HG02642 (cell line): ENCODE measurements at regions not wholly inside any gene's neighbourhood (a gene's known extent, or its start where the extent isn't known, plus 50 kb on each side); places are given as distances from the start of the nearest gene placed in this dataset.

Source experiments
- ATAC-seq: cut with Tn5 transposase; IDR thresholded peaks from one replicate; pipeline ENCODE4 v1.9.1; 2021; ENCODE audit warnings: mild to moderate bottlenecking; ENCODE audit not compliant: unreplicated experiment, poor library complexity

DNA sequence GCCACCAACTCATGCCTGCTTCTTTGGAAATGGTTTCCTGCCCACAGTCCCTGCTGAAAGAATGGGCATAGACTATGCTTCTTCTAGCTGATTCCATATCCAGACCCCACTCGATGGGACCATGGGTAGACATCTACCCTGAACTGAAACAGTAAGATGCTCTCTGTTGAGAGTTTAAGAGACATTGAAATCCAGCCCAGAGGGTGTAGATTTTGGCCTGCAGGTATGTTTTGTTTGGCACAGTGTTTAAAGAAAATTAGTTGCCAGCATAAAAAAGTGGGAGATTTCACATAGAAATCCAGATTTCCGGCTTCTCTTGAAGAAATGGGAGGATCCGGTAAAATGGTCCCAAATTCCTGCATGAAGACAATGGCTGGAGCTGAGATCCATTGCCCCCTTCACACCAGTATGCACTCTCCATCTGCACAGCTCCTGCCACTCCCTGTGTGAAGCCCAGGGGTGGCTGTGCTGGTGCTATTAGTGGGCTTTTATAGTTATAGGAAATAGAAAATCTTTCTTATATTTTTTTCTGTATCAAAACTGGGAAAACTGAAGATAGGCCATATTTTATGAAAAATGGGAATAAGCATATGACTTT, 218.1 kb downstream of the PTEN start:
- no peak for ATAC-seq

GRCh38 chr10:88082391-88082790, 219.0 kb downstream of the PTEN start:
- peak; percentile 39 for ATAC-seq

DNA sequence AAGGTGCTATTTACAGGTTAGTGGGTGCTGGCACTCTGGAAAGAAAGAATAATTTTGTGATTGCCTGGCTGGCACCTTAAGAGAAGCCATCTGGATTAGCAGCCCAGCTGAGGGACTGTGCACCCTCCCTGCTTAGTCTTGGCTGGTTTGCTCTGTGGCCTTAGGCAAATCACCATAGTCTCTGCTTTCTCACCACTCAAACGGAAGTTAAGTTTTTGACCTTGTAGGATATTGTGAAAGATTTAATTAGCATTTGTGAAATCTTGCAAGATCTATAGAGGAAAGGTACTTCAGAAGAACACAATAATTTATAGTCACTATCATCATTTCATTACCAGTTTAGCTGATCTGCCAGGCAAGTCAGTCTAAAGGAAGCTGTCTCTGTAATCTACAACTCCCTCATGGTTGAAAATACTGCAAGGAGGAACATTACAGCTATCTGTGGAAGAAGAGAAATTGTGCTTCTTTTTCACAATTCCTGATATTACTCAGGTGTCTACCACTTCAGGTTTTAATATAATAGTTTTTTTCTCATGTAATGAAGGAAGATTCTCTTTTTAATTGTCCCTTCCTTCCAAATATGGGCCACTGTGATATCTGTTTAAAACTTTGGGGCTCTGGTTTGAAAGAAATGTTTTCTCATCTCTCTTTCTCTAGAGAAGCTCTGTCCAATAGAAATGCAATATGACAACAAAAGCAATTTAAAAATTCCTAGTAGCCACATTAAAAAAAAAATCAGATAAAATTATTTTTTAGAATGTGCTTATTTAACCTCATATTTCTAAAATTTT, 219.6 kb downstream of the PTEN start:
- peak; percentile 77 for ATAC-seq

DNA sequence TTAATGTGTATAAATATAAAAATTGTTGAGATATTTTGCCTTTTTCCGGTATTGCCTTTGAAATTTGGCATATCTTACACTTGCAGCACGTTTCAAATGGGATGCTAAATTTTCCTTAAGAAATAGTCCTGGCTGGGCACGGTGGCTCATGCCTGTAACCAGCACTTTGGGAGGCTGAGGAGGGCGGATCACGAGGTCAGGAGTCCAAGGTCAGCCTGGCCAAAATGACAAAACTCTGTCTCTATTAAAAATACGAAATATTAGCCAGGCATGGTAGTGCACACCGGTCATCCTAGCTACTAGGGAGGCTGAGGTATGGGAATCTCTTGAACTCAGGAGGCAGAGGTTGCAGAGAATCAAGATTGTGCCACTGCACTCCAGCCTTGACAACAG, 220.2 kb downstream of the PTEN start:
- ATAC-seq: no peak

GRCh38 chr10:88086187-88086960, 222.9 kb downstream of the PTEN start:
- no peak for ATAC-seq

DNA sequence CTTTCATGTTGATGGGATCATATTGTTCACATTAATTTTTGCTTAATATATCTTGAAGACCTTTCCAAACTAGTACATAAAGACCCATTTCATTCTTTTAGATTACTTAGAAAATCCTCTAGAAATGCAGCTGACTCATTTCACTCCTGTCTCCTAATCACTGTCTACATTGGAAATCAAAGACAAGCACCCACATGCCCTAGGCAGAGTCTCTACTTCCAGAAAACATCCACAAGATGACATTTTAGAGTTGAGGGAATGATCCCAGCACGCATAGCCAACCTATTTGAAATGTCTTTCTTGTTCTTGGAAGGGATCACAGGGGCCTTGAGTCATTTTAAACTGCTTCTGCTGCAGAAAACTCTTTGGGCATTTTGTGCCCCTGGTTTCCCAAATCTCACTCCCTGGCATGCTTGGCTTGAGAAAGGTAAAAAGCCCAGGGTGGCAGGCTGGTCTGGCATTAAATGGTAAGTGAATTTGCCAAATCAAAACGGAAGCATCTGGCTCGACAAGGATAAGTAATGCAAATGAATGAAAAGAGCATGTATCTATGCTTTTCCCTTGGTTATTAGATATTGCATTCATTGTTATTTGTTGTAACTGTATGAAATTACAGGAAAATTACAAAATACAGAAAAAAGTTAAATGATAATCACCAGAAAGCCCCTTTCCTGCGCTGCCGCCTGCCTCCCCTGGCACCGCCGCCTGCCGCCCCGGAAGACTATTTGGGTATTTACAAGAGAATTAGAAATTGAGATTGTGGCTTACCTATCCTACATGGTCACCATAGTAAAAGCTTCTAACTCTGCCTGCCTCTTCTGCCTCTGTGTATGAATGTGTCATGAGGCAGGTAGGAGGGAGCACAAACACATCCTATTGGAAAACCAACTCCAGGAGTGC, 225.3 kb downstream of the PTEN start:
- ATAC-seq: no peak

GRCh38 chr10:88089498-88089897, 226.1 kb downstream of the PTEN start:
- no peak for ATAC-seq

GRCh38 chr10:88090568-88091214, 227.3 kb downstream of the PTEN start:
- no peak for ATAC-seq

DNA sequence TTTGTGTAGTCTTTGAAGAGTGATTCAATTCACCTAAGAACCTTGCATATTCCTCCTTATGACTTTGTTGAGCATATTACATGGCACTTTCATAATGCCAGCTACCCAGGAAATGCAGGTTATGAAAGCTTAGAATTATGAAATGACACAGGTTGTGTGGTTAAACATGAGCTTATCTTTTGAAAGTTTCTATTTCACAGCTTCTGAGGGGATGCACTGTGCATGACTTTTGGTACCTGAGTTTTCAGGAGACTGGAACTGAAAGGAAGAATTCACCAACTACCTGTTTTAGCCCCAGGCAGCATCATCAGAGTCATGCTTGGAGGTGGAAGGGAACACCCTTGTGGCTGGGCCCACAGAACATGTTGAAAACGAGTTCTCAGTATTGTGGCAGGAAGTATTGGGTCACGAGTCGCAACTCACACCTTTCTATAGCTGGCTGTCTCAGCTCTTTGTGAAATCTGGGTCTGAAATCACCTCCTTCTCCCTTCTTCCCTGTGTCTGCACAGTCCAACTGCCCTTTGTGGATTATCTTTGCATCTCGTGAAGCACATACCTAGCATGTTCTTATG, 228.2 kb downstream of the PTEN start:
- peak; percentile 82 for ATAC-seq

DNA sequence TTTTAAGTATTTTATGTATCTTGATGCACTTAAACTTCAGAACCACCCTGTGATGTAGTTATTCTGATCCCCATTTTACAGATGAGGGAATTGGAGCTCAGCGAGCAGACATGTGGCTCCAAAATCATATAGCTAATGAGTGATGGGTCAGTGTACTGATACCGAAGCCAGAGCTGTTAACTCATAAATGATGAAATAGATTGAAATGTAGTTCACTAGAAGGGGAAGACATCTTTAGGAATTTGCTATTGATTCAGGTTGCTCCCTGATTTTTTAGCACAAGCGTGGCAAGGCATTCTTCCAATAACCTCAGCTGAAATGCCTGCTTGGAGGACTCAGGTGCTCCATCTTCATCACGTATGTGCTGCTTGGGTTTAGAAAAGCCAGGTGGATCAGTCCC, 228.8 kb downstream of the PTEN start:
- no peak for ATAC-seq

DNA sequence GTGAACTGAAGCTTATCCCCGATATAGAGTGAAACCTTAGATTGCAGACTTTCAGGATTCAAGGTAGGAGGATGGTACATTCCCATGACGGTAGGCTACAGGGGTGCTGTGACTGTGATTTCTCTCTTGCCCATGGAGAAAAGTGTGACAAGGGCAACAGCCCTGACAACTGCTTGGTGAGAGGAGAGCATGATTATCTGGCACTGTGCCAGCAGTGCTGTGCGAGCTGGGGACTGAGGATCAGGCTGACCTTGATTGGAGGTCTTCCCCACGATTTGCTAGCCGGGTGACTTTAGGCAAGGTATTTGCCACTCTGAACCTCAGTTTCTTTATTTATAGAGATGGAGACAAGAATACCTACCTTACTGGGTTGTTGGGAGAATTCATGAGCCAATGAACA, 229.5 kb downstream of the PTEN start:
- no peak for ATAC-seq

- no peak for ATAC-seq
Measured at GRCh38 chr10:88094795-88095194, 231.4 kb downstream of the PTEN start.

- ATAC-seq: no peak
Measured at GRCh38 chr10:88095223-88095721, 231.8 kb downstream of the PTEN start.

DNA sequence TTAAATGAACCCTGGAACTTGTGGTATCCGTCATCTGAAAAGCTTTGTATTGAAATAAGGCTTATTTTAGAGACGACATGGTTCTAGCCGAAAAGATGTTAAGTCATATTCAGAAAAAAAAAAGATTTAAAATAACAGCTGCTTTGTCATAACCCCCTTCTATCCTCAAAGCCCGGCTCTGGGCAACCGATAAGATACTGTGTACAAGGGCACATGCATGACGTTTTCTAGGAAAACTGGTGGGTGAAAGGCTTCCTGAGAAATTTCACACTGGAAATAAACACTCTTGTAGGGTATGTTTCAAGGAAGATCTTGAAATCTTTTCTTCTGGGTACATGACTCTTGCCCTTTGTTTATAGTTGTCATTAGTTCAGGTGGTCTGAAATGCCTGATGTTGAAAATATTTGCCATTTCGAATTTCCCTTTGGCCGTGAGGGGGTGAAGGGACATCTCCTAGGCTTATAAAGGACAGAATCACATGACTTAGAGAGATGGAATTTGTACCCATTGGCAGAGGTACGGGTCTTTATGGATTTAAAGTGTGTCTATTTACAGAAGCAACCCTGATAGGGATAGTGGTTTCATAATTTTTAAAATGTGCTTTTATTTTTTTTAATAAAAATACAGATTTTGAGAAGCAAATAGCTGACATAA, 232.5 kb downstream of the PTEN start:
- ATAC-seq: no peak

DNA sequence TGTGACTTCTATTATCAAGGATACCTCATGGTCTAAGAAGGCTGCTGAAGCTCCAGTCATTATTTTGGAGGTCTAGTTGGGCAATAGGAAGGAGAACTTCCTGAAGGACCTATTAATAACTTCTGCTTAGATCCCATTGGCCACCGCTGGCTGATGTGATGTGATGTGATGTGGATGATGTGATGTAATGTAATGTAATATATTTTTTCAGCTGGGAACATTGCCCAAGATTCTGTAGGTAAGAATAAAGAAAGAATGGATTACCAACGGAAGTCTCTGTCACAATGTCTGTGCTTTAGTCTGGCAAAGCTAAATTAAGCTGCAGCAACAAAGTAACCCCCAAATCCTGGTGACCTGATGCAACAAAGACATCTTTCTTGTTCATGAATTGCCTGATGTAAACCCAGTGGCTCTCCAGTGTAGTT, 233.7 kb downstream of the PTEN start:
- no peak for ATAC-seq

DNA sequence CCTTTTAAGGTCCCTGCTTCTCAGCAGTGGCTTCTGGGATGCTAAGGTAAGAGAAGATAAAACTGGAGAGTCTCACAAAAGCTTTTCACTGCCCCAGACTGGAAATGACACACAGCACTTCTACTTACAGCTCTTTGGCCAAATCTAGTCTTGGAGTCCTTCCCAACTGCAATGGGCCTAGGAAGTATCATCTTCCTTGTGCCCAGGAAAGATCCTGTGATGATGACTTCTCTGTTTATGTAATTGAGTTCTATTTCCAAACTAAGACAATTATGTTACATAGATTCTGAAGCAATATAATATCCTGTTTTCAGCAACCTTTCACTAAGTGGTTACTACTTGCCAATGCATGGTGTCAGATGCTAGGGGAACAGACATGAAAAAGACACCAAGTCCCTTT, 234.1 kb downstream of the PTEN start:
- no peak for ATAC-seq

GRCh38 chr10:88100281-88100680, 236.9 kb downstream of the PTEN start:
- no peak for ATAC-seq

DNA sequence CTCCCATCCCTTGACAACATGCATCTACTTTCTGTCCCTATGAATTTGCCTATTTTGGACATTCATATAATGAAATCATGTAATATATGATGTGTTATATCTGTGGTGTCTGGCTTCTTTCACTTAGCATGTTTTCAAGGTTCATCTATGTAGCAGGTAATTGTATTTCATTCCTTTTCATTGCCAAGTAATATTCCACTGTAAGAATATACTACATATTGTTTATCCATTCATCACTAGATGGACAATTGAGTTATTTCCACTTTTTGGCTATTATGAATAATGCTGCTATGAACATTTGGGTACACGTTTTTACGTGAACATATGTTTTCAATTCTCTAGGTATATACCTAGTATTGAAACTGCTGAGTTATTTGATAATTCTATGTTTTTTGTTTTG, 238.2 kb downstream of the PTEN start:
- ATAC-seq: no peak

DNA sequence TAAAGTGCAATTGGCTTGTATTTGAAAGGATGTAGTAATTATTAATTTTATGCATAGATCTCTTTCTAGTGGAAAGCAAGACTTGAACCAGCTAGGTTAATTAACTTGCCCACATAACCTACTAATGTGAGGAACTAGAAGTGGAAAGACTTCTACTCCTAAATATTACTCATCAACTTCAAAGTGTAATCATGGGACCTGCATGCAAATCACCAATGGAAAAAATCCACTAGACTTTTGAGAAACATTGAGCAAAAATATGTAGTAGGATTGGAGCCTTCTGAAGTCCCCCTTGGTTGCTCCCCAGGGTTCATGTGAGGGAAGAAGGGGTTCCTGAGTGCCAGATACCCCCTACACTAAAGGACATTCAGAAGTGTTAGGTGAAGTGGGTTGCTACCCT, 240.2 kb downstream of the PTEN start:
- no peak for ATAC-seq
